OCI-LY1 (cell line): ENCODE measurements at regions not wholly inside any gene's neighbourhood (a gene's known extent, or its start where the extent isn't known, plus 50 kb on each side); places are given as distances from the start of the nearest gene placed in this dataset.

Source experiments
- H2AFZ ChIP-seq: fragments of 200-600 bp; sonication (generic), shearing (Covaris generic); 2 replicates; pipeline ENCODE4 v1.6.0; 2014; ENCODE audit warnings: antibody characterized with exemption, mild to moderate bottlenecking, low read length
- H3F3A ChIP-seq: fragments of 200-600 bp; sonication (generic), shearing (Covaris generic); 2 replicates; pipeline ENCODE4 v1.6.0; 2014; ENCODE audit warnings: mild to moderate bottlenecking, antibody characterized with exemption, low read length, moderate library complexity; ENCODE audit not compliant: insufficient read depth
- H3K27ac ChIP-seq: fragments of 200-600 bp; sonication (generic); 2 replicates; pipeline ENCODE4 v1.5.1; 2014; ENCODE audit warnings: low read length, mixed run types, mild to moderate bottlenecking, low read depth; ENCODE audit not compliant: poor library complexity, severe bottlenecking
- H3K27me3 ChIP-seq: fragments of 200-600 bp; sonication (generic); 2 replicates; pipeline ENCODE4 v1.6.0; 2014; ENCODE audit warnings: antibody characterized with exemption, mild to moderate bottlenecking, low read length, moderate library complexity; ENCODE audit not compliant: insufficient read depth
- H3K36me3 ChIP-seq: fragments of 200-600 bp; sonication (generic); 2 replicates; pipeline ENCODE4 v1.6.1; 2014; ENCODE audit warnings: mild to moderate bottlenecking, antibody characterized with exemption, low read length, moderate library complexity, mixed read lengths; ENCODE audit not compliant: insufficient read depth
- H3K4me1 ChIP-seq: fragments of 200-600 bp; sonication (generic); 2 replicates; pipeline ENCODE4 v1.5.1; 2014; ENCODE audit warnings: mild to moderate bottlenecking, low read length, moderate library complexity; ENCODE audit not compliant: insufficient read depth, severe bottlenecking
- H3K4me2 ChIP-seq: fragments of 200-600 bp; sonication (generic), shearing (Covaris generic); 2 replicates; pipeline ENCODE4 v1.6.1; 2014; ENCODE audit warnings: low read length
- H3K4me3 ChIP-seq: fragments of 200-600 bp; sonication (generic); 2 replicates; pipeline ENCODE4 v1.5.1; 2014; ENCODE audit warnings: low read length, low read depth, mild to moderate bottlenecking, mixed read lengths; ENCODE audit not compliant: poor library complexity, severe bottlenecking
- H3K79me2 ChIP-seq: fragments of 200-600 bp; shearing (Covaris generic); 2 replicates; pipeline ENCODE4 v1.6.1; 2016; ENCODE audit warnings: mixed run types, low read length, mixed read lengths; ENCODE audit not compliant: insufficient read depth
- H3K9ac ChIP-seq: fragments of 200-600 bp; sonication (generic), shearing (Covaris generic); 2 replicates; pipeline ENCODE4 v1.6.1; 2014; ENCODE audit warnings: mild to moderate bottlenecking, low read length, mixed read lengths
- H3K9me2 ChIP-seq: fragments of 200-600 bp; sonication (generic), shearing (Covaris generic); 2 replicates; pipeline ENCODE4 v1.6.1; 2014; ENCODE audit warnings: low read depth, mild to moderate bottlenecking, low read length, mixed read lengths
- H3K9me3 ChIP-seq: fragments of 200-600 bp; shearing (Covaris generic); 2 replicates; pipeline ENCODE4 v1.6.1; 2014; ENCODE audit warnings: low read length, mixed read lengths
- H4K20me1 ChIP-seq: fragments of 200-600 bp; sonication (generic), shearing (Covaris generic); 2 replicates; pipeline ENCODE4 v1.6.0; 2016; ENCODE audit warnings: mild to moderate bottlenecking, low read length; ENCODE audit not compliant: insufficient read depth
- EZH2 ChIP-seq: fragments of 200-600 bp; sonication (generic), shearing (Covaris generic); IDR thresholded peaks from 2 replicates; pipeline ENCODE4 v1.8.0; 2017; ENCODE audit warnings: borderline replicate concordance, mixed run types, mild to moderate bottlenecking, antibody characterized with exemption, low read length, moderate library complexity, mixed read lengths
- TF ChIP-seq, protein P1 (sequence below): fragments of 200-600 bp; sonication (generic), shearing (Covaris generic); IDR thresholded peaks from 2 replicates; pipeline ENCODE4 v1.5.1; 2017; ENCODE audit warnings: mild to moderate bottlenecking, antibody characterized with exemption, low read length, moderate library complexity, mixed read lengths

DNA sequence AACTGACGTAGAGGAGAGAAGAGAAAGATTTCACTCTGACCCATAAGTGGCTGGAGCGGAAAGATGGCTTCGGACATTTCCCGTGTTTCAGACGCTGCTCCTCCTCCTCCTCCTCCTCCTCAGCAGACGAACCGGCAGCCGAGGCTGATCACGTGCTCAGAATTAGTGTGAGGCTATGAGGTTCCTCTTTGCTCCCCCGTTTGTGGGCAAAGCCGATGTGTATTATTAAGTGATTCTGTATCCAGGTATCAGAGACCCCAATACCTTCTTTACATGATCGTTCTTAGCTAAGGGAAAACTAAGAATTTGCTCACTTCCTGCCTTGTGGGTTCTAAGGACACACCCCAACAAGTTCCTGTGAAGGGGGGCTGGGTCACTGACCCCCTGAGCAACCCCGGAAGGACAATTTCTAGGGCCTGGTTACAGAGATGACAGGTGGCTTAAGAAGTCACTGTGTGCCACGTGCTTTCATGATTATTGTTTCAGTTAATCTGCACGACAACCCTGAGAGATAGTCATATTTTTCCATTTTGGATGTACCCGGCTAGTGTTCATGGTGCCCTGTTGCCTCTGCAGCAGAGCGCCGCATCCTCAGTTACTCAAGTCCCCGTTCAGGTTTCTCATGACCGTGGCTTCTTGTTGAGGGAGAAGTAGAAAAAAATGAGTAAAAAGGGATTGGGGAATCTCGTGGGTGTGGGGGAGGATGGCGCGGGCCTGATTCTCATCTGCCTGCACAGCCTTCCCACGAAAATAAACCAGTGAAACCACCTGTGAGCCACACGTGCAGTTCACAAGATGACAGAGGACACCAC lies 671.8 kb downstream of the QKI start:
- H3K4me1 ChIP-seq, result no peaks in the 10 kb centered on the region
- H3K4me2 ChIP-seq, result no peak overlapping the region
- H3K9me3 ChIP-seq, result no peaks in the 10 kb centered on the region
- no peaks in the 10 kb centered on the region for H3K9me2 ChIP-seq
- H3K27ac ChIP-seq, result no peak overlapping the region
- no peak overlapping the region for H3K9ac ChIP-seq
- no peaks in the 10 kb centered on the region for H3K36me3 ChIP-seq
- H3K4me3 ChIP-seq, result no peak overlapping the region
- TF ChIP-seq EZH2, result no peak
- TF ChIP-seq, protein P1, sequence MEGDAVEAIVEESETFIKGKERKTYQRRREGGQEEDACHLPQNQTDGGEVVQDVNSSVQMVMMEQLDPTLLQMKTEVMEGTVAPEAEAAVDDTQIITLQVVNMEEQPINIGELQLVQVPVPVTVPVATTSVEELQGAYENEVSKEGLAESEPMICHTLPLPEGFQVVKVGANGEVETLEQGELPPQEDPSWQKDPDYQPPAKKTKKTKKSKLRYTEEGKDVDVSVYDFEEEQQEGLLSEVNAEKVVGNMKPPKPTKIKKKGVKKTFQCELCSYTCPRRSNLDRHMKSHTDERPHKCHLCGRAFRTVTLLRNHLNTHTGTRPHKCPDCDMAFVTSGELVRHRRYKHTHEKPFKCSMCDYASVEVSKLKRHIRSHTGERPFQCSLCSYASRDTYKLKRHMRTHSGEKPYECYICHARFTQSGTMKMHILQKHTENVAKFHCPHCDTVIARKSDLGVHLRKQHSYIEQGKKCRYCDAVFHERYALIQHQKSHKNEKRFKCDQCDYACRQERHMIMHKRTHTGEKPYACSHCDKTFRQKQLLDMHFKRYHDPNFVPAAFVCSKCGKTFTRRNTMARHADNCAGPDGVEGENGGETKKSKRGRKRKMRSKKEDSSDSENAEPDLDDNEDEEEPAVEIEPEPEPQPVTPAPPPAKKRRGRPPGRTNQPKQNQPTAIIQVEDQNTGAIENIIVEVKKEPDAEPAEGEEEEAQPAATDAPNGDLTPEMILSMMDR, result no peak
- no peak overlapping the region for H2AFZ ChIP-seq
- no peaks in the 10 kb centered on the region for H3F3A ChIP-seq
- H4K20me1 ChIP-seq, result no peaks in the 10 kb centered on the region
- no peaks in the 10 kb centered on the region for H3K79me2 ChIP-seq
- no peaks in the 10 kb centered on the region for H3K27me3 ChIP-seq

DNA sequence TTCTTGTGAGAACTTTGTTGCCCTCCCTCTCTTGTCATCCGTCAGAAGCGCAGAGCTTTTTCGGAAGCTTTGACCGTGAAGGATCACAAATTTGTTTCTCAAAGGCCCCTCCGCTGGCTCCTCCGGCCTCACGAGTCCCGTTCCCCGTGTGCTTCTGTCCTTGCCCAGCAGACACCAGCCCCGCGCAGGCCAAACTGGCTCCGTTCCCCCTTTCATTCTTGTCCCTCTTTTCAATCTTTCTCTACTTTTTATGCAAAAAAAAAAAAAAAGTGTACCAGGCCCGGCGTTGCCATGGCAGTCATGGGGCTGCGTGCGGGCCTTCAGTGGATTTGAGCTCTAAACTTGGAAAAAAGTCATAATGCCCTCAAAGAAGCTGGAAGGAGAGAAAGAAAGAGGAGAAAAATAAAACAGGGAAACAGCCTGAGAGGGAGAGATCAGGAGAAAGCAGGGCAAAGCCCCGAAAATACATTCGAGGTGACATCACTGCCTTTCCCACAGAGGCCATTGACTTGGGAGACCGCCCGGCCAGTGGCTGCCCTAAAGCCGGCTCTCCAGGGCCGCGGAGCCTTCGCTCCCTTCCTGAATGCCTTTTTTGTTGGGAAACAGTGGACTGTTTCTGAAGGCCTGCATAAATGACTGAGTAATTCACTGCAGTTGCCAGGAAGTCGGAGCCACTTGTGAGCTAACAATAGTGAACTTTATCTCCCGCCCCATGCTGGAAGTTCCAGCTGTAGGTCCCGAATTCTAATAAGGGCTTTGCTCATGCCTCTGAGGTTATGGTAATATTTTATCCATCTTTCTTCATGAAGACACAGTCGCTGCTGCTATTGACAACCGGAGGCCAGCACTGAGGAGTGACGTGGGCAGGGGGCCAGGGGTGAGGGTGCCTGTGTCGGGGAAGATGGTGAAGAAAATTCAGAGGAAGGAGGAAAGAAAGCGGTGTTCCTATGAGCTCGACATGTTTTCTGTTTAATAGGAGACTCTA lies 670.9 kb downstream of the QKI start:
- H3F3A ChIP-seq, result no peaks in the 10 kb centered on the region
- no peak overlapping the region for H2AFZ ChIP-seq
- no peak overlapping the region for H3K9ac ChIP-seq
- H3K4me2 ChIP-seq, result no peak overlapping the region
- no peaks in the 10 kb centered on the region for H3K79me2 ChIP-seq
- no peaks in the 10 kb centered on the region for H3K27me3 ChIP-seq
- TF ChIP-seq, protein P1, result no peak
- TF ChIP-seq EZH2, result no peak
- H3K36me3 ChIP-seq, result no peaks in the 10 kb centered on the region
- no peaks in the 10 kb centered on the region for H3K9me3 ChIP-seq
- H3K27ac ChIP-seq, result no peak overlapping the region
- no peaks in the 10 kb centered on the region for H3K9me2 ChIP-seq
- H4K20me1 ChIP-seq, result no peaks in the 10 kb centered on the region
- H3K4me1 ChIP-seq, result no peaks in the 10 kb centered on the region
- no peak overlapping the region for H3K4me3 ChIP-seq

DNA sequence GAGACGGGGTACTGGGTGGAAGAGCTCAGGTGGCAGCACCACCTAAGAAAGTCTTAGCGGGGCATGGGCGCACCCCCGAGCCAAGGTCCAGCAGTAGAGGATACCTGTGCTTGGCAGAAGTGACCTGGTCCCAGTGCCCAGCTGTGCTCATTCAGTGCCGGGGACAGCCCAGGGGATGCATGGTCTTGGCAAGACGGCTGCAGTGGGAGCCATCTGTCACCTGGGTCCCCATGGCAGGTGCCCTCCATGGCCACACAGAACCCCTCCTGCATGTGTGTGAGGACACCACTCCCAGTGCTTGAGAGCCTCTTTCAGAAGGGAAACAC lies 664.7 kb downstream of the QKI start:
- no peak overlapping the region for H3K27ac ChIP-seq
- no peaks in the 10 kb centered on the region for H3K27me3 ChIP-seq
- H3K4me1 ChIP-seq, result no peaks in the 10 kb centered on the region
- TF ChIP-seq, protein P1, result no peak
- no peak for TF ChIP-seq EZH2
- no peaks in the 10 kb centered on the region for H3K9me3 ChIP-seq
- no peaks in the 10 kb centered on the region for H3K9me2 ChIP-seq
- no peaks in the 10 kb centered on the region for H3K79me2 ChIP-seq
- no peaks in the 10 kb centered on the region for H3K36me3 ChIP-seq
- H2AFZ ChIP-seq, result no peak overlapping the region
- no peak overlapping the region for H3K9ac ChIP-seq
- H3F3A ChIP-seq, result no peaks in the 10 kb centered on the region
- no peaks in the 10 kb centered on the region for H4K20me1 ChIP-seq
- H3K4me2 ChIP-seq, result no peak overlapping the region
- H3K4me3 ChIP-seq, result no peak overlapping the region
